Activated naive CD4-positive, alpha-beta T cell treated with Interleukin-2 at 50 U/mL for 16 hours (primary cell): ENCODE measurements at regions not wholly inside any gene's neighbourhood (a gene's known extent, or its start where the extent isn't known, plus 50 kb on each side); places are given as distances from the start of the nearest gene placed in this dataset.

Experiments
- DNase-seq: peaks from one replicate; pipeline ENCODE4 v3.0.0-alpha.2; 2020

GRCh38 chr6:9507136-9507895, 907.6 kb downstream of the TFAP2A start:
- DNase-seq = no peak

GRCh38 chr6:9504191-9504590, 910.7 kb downstream of the TFAP2A start:
- DNase-seq = no peak

GRCh38 chr6:9503111-9503761, 911.6 kb downstream of the TFAP2A start:
- DNase-seq = no peak

DNA sequence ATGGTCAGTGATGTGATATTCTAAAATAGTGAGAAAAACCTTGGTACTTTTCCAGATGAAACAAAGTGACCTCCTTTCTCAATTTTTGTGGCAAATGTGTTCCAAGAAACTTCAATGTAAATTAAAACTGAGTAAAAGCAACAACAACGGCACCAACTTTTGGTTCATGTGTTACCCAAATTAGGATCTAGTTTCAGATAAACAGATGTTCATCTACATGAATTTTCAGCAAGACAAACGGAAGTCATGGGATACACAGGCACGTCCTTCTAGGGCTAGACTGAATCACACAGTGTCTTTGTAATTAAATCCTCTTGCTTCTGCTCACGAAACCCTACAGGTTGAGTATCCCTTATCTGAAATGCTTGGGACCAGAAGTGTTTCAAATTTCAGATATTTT, 915.2 kb downstream of the TFAP2A start:
- DNase-seq = no peak

DNA sequence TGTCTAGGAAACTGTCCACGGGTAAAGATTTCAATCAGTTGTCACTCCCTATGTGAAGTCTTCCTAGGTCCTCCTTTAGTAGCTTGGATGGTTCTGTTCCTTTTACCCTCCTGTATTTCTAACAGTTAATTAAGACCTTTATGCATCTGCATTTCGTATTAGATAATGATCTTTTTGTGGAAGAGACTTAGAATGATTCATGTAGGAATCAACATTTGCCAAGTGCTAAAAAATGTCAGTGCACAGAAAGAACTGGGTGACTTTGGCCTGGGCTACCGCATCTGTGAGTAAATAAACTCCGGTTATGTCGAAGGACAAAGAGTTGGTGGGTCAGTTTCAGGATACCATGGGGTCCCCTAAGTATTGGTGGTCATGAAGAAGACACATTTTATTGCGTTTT, 918.0 kb downstream of the TFAP2A start:
- no peak for DNase-seq

- no peak for DNase-seq
Observed at GRCh38 chr6:9494864-9495263, 920.0 kb downstream of the TFAP2A start.

DNA sequence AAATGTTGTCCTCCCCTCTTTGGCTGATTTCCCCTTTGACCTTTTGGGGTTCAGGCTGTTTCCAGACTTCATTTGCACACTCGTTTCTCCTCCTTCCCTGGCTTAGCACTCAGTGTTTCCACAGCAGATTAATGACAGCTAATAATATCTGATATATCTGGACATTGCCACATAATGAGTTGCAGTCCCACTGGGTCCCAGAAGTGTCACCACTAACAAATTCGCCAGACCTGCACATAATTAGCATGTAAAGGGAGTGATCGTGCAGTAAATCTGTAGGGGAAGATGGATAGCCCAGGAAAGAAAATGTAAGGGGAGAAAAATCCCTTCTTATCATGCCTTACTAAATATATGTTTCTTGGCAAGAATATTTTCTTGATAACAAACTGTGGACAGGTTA, 922.1 kb downstream of the TFAP2A start:
- DNase-seq = no peak

- DNase-seq = no peak
Observed at GRCh38 chr6:9487128-9487527, 927.7 kb downstream of the TFAP2A start.

- no peak for DNase-seq
Observed at GRCh38 chr6:9485992-9486391, 928.9 kb downstream of the TFAP2A start.

DNA sequence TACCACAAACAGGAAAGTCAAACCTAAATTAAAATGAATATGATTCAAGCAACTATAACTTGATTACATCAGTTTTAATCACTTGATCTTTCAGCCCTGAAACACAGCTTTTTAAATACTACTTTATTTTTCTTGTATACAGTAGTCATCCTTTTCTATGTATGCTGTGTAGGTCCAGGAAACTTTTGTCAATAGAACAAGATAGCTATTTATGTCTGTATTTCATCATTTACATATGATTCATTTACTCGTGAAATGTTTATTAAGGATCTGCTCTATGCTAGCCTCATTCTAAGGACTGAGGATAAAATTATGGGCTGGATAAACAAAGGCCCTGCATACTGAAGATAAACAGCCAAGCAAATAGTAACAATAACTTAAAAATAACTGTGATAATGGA, 930.2 kb downstream of the TFAP2A start:
- no peak for DNase-seq

DNA sequence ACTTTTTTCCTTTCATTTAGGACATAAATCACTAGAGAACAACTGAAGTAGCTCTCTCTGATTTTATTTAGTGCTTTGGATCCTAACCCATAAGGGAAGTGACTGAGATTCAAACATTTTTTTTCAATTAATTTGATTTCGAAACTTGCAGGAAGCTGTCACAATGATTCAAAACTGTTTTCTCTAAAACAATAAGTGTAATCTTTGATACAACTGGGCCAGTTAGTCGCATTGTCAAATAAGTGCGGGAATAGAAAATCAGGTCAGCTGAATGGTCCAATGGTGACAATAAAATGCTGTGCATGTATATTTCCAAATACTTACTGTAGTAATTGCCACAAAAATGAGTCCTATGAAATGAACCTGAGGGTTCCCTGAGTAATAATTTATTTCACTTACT, 930.8 kb downstream of the TFAP2A start:
- DNase-seq = no peak

GRCh38 chr6:9482030-9482738, 932.7 kb downstream of the TFAP2A start:
- DNase-seq = no peak

DNA sequence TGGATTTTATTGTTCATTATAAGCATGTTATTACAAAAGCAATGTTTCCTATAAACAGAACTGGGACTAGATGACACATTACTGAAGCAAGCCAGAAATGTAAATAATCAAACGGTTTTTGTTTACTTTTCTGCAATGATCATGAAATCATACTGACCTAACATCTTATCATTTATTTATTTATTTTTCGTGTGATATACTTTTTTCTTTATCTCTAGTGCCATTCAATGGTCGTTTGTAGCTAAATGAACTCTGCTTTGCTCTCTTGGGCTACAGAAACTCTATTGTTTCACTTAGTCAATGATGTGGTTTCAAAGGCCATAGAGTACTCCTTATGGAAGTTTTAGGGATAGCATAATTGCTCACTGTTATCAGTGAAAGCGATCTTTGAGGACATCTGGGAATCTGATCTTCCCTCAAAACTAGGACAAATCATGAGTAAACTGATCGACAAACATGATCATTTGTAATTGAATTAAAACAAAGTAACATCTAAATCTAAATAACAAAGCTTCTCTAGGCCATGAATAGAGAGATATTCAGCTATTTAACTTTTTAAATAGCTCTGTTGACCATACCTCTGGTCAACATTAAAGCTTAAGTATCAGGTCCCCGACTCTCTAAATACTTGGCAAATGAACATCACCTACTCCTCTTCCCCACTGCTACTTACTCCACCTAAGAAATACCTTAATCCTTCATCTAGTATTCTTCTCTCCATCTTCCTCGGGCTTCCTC, 933.4 kb downstream of the TFAP2A start:
- DNase-seq = no peak

DNA sequence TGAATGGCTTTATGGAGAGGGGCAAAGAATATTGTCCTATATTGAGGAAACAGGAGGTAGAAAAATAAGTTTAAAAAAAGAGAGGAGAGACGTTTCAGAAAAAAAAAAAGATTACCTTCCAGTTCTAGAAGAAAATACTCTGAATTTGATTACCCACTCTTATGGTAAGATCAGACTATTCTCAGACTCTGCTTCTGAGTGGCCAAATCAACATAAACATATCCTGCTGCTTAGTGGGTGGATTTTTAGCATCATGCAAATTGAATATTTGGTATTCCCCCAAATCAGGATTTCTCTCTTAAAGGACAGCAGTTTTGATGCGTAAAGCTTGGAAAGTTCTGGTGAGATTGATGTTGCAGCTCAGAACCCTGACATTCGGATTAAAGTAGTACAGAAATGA, 946.6 kb downstream of the TFAP2A start:
- DNase-seq = no peak

DNA sequence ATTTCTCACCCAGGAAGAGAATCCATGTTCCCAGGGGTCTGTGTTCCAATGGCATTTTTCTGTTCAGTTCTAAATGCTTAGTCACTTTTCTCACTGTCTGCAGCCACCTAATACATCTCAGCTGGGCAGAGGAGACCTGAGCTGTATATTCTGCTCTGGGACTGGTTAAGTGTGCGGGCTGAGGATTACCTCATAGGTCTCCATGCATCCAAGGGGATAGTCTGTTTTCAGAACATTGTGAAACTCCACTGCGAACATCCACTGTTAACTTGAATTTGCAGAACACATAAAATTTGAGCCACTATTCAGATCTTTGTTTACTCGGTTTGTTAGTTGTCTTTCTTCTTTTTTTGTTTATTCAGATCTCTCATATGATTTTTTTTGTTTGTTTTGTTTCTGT, 947.1 kb downstream of the TFAP2A start:
- DNase-seq = no peak

DNA sequence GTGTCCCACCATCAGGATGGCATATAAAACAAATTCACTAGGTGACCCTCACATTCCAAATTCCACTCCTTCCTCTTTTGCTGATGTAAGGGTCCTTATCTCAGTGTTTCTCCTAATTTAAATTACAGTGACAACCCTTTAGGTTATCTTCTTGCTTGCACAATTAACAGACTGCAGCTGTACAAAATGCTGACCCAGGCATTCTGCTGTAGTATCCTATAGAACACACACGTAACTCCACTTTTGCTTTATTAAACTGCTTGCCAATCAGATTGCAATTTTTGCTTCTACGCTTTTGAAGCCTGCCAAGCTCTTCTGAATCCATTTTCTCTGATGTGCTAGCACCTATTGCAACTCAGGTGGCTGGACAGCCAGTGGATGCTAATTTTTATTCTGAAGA, 950.3 kb downstream of the TFAP2A start:
- DNase-seq = no peak

DNA sequence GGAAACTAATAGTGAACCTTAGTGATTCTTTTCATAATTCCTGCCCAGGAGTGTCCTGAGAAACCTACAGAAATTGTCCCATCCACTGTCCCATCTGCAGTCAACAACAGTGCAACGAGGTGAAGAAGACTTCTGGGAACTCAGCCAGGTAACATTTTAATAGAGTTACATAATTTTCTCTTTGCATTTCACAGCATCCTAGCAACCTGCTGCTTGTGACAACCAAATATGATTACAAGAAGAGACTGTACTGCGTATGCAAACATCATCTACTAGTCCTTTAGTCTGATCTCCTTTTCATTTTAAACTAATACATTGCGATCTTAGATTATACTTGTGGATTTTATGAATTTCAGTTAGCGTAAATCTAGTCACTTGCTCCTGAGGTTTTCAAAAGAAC, 951.6 kb downstream of the TFAP2A start:
- no peak for DNase-seq

DNA sequence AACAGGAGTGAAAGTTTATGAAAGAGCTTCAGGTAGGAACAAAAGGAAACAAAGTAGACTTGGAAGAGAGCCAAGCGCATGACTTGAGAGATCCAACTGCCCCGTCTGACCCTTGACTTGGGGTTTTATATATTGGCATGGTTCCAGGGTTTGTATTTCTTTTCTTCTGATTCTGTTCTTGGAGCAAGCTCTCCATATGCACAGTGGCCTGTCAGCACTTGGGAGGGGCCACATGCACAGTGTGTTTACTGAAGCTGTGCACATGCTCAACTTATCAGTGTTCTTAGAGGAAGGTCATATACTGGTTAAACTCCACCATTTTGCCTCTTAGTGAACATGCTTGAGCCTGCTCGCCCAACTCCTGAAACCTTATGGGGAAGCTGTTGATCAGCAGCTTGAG, 953.7 kb downstream of the TFAP2A start:
- no peak for DNase-seq

- no peak for DNase-seq
Observed at GRCh38 chr6:9458424-9458823, 956.5 kb downstream of the TFAP2A start.

GRCh38 chr6:9455864-9456658, 958.8 kb downstream of the TFAP2A start:
- DNase-seq = no peak

DNA sequence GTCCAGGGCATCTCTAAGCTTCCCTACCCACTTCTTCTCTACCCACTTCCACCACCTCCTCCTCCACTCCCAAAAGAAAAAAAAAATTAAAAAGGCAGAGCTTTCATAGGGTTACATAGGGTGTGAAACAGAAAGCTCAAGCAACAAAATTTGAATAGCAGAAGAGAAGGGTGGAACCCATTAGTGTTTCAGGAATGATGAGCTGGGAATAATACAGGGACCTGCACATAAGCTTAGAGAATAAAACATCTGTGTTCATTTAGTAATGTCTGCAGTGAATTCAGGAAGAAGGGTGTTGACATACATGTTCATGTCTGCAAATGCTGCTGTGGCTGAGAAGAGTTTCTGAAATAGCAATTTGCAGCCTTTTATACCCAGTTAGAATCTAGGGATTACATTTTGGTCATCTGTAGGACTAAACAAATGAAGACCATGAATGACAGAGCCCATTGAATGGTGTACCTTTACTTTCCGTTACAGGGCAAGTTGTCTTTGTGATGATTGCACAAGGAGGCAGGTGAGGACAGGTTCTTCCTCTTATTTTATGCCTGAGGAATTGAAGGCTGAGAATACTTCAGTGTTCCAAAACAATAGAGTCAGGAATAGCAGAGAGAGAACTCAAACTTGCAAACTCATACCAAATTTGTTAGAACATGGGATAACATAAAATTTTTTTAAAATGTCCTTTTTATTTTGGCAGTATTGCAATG, 975.1 kb downstream of the TFAP2A start:
- DNase-seq = no peak

GRCh38 chr6:9437836-9438235, 977.0 kb downstream of the TFAP2A start:
- no peak for DNase-seq
